HG03039 (cell line): ENCODE measurements at regions not wholly inside any gene's neighbourhood (a gene's known extent, or its start where the extent isn't known, plus 50 kb on each side); places are given as distances from the start of the nearest gene placed in this dataset.

ENCODE experiments used
- ATAC-seq: cut with Tn5 transposase; IDR thresholded peaks from one replicate; pipeline ENCODE4 v1.9.1; 2021; ENCODE audit warnings: mild to moderate bottlenecking, moderate library complexity; ENCODE audit not compliant: unreplicated experiment

DNA sequence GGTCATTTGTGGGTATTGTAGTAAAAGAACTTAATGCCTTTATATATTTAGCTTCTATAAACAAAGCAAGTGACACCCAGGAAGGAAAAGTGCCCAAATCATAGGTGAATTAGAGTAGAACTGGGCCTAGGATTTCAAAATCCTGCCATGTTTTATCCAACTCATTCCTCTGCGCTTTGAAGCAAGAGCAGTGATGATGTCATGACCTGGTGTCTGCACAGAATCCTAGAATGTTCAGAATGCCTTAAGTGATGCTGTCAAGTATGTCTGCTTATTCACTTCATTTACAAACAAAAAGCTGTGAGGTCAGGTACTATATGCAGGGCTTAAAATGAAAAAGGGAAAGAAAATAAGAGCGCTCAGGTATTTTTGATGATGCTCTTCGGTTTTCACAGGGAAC lies 737.2 kb upstream of the ANKRD30A start:
- no peak for ATAC-seq

- no peak for ATAC-seq
Observed at GRCh38 chr10:36385693-36386092, 739.7 kb upstream of the ANKRD30A start.

GRCh38 chr10:36383349-36383748 lies 741.3 kb upstream of the FZD8 start:
- ATAC-seq = no peak

DNA sequence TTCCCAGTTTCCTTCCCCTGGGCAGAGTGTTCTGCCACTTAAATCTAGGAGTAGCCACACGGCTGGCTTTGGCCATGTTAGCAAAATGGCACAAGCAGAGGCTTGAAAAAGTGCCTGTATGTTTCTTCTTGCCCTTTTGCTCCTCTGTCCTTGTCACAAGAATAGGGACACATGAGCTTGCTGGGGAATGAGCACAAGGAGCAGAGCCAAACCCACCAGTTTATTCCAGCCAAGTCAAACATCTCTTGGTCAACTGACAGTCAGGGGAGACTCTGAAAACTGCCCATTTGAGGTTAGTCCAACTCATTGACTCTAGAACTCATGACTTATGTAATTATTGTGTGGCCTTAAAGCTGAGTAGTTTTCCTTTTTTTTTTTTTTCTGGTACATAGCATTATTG lies 739.7 kb upstream of the FZD8 start:
- ATAC-seq = no peak

- ATAC-seq = no peak
Observed at GRCh38 chr10:36380538-36380937, 738.4 kb upstream of the FZD8 start.

- no peak for ATAC-seq
Observed at GRCh38 chr10:36375107-36375506, 733.0 kb upstream of the FZD8 start.

GRCh38 chr10:36373424-36374096 lies 731.5 kb upstream of the FZD8 start:
- no peak for ATAC-seq

DNA sequence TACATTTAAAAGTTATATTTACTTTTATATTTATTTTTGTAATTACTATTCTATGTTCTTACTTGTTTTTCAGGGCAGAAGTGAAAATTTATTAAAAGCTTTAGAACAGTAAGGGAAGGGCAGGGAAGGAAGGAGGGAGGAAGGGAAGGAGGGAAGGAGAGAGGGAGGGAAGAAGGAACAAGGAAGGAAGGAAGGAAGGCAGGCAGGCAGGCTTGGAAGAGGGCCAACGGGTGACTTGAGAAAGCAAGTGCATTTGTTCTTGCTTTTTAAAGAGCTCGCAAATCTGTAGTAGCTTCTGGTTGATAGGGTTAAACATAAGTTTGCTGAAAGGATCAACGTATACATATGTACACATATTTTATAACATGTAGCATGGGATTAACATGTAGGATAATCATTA lies 725.3 kb upstream of the FZD8 start:
- ATAC-seq = no peak

DNA sequence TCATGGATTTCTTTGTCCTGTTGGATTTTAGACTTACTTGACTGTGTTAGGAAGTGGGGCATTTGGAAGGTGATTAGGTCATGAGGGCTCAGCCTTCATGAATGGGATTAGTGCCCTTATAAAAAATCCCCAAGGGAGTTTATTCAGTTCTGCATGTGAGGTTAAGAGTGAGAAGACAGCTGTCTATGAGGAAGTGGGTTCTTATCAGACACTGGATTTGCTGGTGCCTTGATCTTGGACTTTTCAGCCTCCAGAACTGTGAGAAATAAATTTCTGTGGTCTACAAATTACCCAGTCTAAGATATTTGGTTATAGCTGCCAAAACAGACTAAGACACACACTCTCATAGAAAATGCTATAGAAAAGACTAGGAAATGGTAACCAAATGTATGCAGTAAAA lies 724.7 kb upstream of the FZD8 start:
- no peak for ATAC-seq

DNA sequence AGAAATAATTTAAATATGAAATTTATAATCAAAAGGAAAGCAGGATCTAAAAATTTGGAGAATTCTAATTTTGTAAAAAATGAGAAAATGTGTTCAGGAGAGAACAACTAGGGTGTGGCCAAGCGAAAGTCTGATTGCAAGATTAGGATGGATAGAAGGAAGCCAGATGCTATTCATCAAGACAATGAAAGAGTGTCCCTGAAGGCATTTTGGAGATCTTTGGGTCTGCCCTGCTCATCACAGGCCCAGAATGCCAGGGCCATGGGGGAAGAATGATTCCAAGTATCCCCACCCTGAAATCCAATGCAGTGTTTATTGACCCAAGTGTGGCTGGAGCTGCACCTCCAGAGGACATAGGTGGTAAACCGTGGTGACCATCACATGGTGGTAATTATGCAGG lies 724.0 kb upstream of the FZD8 start:
- no peak for ATAC-seq

DNA sequence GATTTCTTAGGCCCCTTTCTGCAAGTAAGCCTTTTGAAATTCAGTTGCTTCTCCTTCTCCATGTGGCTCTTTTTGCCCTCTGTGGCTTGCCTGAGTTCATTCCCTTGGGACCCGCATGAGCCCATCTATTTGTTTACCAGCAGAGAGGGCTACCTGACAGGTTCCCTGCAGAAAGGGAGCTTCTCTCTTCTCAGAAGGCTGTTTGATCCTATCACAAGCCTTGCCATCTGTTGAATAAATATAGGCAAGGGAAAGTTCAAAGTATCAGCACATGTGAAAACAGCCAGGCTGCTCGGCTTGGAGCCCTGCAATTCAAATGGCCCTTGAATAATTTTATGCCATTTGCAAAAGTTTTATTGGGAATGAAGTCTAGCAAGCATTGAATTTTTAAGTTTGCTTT lies 720.2 kb upstream of the FZD8 start:
- ATAC-seq = no peak

GRCh38 chr10:36358736-36359135 lies 716.6 kb upstream of the FZD8 start:
- no peak for ATAC-seq

- no peak for ATAC-seq
Observed at GRCh38 chr10:36354633-36355032, 712.5 kb upstream of the FZD8 start.

- ATAC-seq = no peak
Observed at GRCh38 chr10:36351159-36351558, 709.1 kb upstream of the FZD8 start.

GRCh38 chr10:36349445-36350078 lies 707.5 kb upstream of the FZD8 start:
- no peak for ATAC-seq

- ATAC-seq = no peak
Observed at GRCh38 chr10:36345807-36346206, 703.7 kb upstream of the FZD8 start.

GRCh38 chr10:36345175-36345533 lies 703.1 kb upstream of the FZD8 start:
- ATAC-seq = no peak

GRCh38 chr10:36344240-36345174 lies 702.4 kb upstream of the FZD8 start:
- ATAC-seq = no peak

- no peak for ATAC-seq
Observed at GRCh38 chr10:36342781-36343180, 700.7 kb upstream of the FZD8 start.

DNA sequence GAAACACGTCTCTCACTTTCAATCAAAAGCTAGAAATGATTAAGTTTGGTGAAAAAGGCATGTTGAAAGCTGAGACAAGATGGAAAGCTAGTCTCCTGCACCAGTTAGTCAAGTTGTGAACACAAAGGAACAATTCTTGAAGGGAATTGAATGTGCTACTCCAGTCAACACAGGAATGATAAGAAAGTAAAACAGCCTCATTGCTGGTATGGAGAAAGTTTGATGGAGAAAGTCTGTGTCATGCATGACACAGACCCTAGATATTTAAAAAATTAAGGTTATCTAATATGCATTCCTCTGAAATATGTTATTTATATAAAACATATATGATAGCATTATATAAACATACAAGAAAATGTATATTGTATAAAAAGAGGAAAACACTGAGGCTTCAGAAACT lies 699.4 kb upstream of the FZD8 start:
- ATAC-seq = no peak

GRCh38 chr10:36336315-36336714 lies 694.2 kb upstream of the FZD8 start:
- ATAC-seq = no peak

DNA sequence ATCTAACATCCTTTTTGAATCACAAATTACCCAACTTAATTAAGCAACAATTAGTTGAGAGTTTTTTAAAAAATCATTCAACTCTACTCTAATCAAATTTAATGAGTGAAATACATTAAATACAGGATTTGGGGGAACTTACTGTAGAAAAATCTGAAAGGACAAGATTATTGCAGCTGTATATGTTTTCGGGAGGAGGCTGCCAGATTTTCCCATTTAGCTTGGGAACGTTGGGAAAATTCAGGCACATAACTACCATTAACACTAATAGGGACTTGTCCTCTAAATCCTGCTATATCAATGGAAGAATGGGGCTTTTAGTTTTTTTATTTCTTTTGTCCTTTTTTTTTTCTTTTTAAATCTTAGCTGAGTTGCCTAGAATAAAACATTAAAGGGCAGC lies 691.4 kb upstream of the FZD8 start:
- ATAC-seq = no peak
